Epithelial cell of esophagus (primary cell): ENCODE measurements at regions not wholly inside any gene's neighbourhood (a gene's known extent, or its start where the extent isn't known, plus 50 kb on each side); places are given as distances from the start of the nearest gene placed in this dataset.
"Not testable (repeated sequence)": the region's sequence is repeated elsewhere in the genome, so short reads cannot be mapped to it uniquely, and the experiment has no call there.

ENCODE experiments used
- DNase-seq: peaks from one replicate; pipeline ENCODE4 v3.0.0; 2010; ENCODE audit warnings: low read depth
- H3K4me3 ChIP-seq: 2 replicates; pipeline ENCODE4 v1.5.1; 2011; ENCODE audit warnings: mild to moderate bottlenecking, low read length, control low read depth
- TF ChIP-seq, protein P1 (sequence below): IDR thresholded peaks from 2 replicates; pipeline ENCODE4 v1.5.1; 2011; ENCODE audit warnings: low read depth, mild to moderate bottlenecking, low read length, control low read depth, inconsistent platforms; ENCODE audit not compliant: insufficient read depth; ENCODE audit errors: missing control alignments

DNA sequence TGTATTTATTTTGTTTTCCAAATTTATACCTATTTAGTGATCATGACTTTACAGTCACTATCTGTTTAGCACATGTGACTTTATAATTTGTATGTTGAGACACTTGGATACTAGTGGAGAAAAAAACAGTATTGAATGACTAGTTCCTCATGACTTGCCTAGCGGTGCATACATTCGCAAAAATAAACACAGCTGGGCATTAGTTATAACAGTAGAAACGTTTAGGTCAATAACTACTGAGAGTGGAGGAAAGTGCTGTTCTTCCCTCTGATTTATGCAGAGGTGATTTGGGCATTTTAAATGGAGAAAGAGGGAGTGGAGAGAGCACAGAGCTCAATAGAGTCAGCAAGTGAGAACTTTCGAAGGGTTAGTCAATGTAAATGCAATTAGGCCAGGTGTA is 1679.0 kb upstream of the B3GALT2 start:
- TF ChIP-seq, protein P1, sequence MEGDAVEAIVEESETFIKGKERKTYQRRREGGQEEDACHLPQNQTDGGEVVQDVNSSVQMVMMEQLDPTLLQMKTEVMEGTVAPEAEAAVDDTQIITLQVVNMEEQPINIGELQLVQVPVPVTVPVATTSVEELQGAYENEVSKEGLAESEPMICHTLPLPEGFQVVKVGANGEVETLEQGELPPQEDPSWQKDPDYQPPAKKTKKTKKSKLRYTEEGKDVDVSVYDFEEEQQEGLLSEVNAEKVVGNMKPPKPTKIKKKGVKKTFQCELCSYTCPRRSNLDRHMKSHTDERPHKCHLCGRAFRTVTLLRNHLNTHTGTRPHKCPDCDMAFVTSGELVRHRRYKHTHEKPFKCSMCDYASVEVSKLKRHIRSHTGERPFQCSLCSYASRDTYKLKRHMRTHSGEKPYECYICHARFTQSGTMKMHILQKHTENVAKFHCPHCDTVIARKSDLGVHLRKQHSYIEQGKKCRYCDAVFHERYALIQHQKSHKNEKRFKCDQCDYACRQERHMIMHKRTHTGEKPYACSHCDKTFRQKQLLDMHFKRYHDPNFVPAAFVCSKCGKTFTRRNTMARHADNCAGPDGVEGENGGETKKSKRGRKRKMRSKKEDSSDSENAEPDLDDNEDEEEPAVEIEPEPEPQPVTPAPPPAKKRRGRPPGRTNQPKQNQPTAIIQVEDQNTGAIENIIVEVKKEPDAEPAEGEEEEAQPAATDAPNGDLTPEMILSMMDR: no peak
- H3K4me3 ChIP-seq: no peak overlapping the region
- DNase-seq: no peak

DNA sequence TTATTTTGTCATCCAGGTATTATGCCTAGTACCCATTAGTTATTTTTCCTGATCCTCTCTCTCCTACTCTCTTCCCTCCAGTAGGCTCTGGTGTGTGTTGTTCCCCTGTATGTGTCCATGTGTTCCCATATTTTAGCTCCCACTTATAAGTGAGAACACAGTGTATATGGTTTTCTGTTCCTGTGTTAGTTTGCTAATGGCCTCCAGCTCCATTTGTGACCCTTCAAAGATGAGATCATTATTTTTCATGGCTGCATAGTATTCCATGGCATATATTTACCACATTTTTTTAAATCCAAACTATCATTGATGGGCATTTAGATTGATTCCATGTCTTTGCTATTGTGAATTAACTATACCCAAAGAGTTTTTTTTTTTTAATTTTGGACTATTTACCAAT is 1675.7 kb upstream of the B3GALT2 start:
- no peak for DNase-seq
- H3K4me3 ChIP-seq: no peak overlapping the region
- TF ChIP-seq, protein P1: no peak

DNA sequence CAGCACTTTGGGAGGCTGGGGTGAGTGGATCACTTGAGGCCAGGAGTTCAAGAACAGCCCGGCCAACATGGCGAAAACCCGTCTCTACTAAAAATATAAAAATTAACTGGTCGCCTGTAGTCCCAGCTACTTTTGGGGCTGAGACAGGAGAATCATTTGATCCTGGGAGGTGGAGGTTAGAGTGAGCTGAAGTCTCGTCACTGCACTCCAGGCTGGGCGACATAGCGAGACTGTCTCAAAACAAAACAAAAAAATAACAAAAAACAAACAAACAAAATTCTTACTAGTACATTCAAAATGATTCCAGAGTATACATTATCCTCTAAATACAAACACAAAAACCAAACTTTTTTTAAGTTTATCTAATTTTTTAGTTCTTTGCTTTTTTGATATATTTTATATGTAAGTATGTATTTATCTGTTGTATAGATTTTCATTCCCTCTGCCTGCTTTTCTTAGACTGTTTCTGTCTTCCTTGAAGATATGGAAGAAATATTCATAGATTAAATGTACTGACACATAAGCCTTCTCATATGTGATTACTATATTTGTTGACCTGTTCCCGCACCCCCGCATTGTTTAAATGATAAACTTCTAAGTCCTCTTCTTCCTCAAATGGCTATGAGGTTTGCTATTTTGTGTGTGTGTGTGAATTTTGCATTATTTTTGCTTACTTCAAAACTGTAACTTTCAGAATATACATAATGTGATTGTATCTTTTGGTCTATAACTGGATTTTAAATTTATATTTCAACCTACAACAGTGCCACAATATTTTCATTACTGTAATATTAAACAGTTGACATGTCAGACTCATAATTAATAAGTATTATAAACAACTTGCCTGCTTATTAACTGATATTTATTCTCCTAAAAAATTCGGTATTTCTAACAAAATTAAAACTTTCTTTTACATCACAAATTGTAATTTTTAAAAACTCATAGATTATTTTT is 1674.1 kb upstream of the B3GALT2 start:
- DNase-seq: no peak
- TF ChIP-seq, protein P1: no peak
- no peak overlapping the region for H3K4me3 ChIP-seq

DNA sequence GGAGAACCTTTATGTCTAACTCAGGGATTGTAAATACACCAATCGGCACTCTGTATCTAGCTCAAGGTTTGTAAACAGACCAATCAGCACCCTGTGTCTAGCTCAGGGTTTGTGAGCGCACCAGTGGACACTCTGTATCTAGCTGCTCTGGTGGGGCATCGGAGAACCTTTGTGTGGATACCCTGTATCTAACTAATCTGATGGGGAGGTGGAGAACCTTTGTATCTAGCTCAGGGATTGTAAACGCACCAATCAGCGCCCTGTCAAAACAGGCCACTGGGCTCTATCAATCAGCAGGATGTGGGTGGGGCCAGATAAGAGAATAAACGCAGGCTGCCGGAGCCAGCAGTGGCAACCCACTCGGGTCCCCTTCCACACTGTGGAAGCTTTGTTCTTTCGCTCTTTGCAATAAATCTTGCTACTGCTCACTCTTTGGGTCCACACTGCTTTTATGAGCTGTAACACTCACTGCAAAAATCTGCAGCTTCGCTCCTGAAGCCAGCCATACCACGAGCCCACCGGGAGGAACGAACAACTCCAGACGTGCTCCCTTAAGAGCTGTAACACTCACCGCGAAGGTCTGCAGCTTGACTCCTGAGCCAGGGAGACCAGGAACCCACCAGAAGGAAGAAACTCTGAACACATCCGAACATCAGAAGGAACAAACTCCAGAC is 1673.2 kb upstream of the B3GALT2 start:
- DNase-seq, H3K4me3 ChIP-seq: not testable (repeated sequence)

DNA sequence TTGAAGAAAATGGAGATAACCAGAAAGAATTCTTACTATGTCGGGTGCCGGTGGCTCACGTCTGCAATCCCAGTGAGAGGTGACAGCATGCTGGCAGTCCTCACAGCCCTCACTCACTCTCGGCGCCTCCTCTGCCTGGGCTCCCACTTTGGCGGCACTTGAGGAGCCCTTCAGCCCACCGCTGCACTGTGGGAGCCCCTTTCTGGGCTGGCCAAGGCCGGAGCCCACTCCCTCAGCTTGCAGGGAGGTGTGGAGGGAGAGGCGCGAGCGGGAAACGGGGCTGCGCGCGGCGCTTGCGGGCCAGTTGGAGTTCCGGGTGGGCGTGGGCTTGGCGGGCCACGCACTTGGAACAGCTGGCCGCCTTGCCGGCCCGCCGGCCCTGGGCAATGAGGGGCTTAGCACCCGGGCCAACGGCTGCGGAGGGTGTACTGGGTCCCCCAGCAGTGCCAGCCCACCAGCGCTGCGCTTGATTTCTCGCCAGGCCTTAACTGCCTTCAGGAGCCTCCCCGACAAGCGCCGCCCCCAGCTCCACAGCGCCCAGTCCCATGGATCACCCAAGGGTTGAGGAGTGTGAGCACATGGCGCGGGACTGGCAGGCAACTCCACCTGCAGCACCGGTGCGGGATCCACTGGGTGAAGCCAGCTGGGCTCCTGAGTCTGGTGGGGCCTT is 1672.5 kb upstream of the B3GALT2 start:
- DNase-seq, H3K4me3 ChIP-seq: not testable (repeated sequence)

DNA sequence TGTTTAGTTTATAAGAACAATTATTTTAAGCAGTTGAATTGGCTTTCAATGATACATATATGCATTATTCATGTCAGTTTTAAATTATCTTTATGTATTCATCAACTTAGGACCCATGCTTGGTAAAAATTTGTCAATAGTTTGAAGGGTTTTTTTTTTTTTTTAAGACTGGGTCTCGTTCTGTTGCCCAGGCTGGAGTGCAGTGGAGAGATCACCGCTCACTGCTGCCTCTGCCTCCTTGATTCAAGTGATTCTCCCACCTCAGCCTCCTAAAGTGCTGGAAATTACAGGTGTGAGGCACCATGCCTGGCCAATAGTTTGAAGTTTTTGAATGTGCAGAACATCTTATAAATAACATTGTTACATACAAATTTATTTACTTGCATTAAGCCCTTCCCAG is 1671.0 kb upstream of the B3GALT2 start:
- TF ChIP-seq, protein P1: no peak
- H3K4me3 ChIP-seq: no peak overlapping the region
- DNase-seq: no peak

DNA sequence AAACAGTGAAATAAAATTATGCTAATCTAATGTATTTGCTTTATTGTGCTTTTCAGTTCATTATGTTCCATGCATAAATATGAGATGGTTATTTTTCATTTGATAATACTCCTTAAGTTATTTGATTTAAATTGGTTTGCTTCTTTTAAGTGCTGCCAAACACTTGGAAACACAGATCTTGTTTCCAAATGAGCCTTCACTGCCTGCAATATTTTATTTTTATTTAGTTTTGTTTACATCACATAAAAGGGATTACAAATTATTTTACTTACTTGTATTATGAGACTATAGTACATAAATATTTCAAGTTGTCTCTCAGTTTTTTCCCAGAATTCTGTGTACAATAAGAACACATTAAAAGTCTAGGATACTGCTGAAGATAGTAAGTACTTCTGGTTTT is 1662.4 kb upstream of the B3GALT2 start:
- TF ChIP-seq, protein P1: no peak
- DNase-seq: no peak

More for the DNA sequence above, 1662.4 kb upstream of the B3GALT2 start:
- H3K4me3 ChIP-seq: no peak overlapping the region
